ENCODE measurements at regions not wholly inside any gene's neighbourhood (a gene's known extent, or its start where the extent isn't known, plus 50 kb on each side); places are given as distances from the start of the nearest gene placed in this dataset.

DNA sequence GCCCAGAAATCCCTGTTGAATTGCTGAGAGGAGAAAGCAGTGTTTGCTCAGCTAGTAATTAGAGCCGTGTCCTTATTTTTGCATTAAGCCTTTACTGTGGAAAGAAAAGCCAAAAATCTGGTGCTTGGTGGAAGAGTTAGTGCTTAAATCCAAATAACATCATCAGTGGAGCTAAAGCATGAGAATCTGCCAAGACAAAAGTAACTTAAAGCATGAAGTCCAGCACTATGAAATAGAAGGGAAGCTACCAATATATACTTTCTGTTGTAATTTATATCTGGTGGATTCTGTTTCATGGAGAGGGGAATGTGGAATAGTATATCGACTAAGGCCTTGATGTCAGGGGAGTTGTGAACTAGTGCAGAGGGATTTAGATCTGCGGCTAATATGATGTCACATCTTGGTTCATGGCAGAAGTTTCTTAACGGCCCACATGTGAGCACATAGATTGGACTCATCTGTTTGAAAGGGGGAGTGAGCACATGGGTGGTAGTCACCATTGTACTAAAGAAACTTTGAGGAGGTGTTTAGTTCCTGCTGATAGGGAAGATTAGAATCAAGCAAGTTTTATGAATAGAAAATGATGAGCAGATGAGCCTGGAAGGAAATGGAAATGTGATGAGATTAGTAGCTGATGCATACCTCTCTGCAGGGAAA lies 224.4 kb upstream of the MTNR1B start:
- H2BK12ac ChIP-seq (ENCODE audit: low read depth, low read length), result no peak overlapping the region
- no peaks in the 10 kb centered on the region for H3K4me1 ChIP-seq (replicated peaks in 1 of 4; ENCODE audit: control insufficient read depth in 3 of 4, insufficient read depth in 4 of 4, low read length in 3 of 4)
- no peaks in the 10 kb centered on the region for H3K23me2 ChIP-seq (ENCODE audit: low read depth, low read length)
- H3K9ac ChIP-seq (replicated peaks in 1 of 4; ENCODE audit: extremely low read depth in 1 of 4, low read depth in 3 of 4, low read length in 3 of 4), result no peak overlapping the region
- H2BK5ac ChIP-seq (ENCODE audit: low read depth, low read length), result no peak overlapping the region
- no peaks in the 10 kb centered on the region for H3K79me1 ChIP-seq (ENCODE audit: low read depth, low read length)
- CTCF ChIA-PET (ENCODE audit: partially characterized antibody), result interaction anchor here (1.1 to 2.2 kb wide), 2 partner anchors 9 to 36 kb away, joined by 3 to 7 read pairs; no protein-coding TSS in a partner anchor
- no peak overlapping the region for H4K5ac ChIP-seq (ENCODE audit: insufficient read length, low read depth, low read length)
- no peak overlapping the region for H3K23ac ChIP-seq (ENCODE audit: insufficient read length)
- H2BK120ac ChIP-seq (replicated peaks; ENCODE audit: low read depth, low read length), result no peak overlapping the region
- H3K4me3 ChIP-seq (ENCODE audit: extremely low read depth in 1 of 4, insufficient read depth in 2 of 4, low read depth in 3 of 4, low read length in 4 of 4), result no peak overlapping the region
- DNase-seq (ENCODE audit: low read depth in 1 of 2, low spot score in 2 of 2) (no peak), FAIRE-seq (no peak)
- H3K27me3 ChIP-seq (replicated peaks in 1 of 4; ENCODE audit: control insufficient read depth in 3 of 4, extremely low read depth in 1 of 4, insufficient read depth in 3 of 4, low read length in 3 of 4), result no peaks in the 10 kb centered on the region
- no peak overlapping the region for H2AFZ ChIP-seq (ENCODE audit: low read length)
- H3K56ac ChIP-seq (replicated peaks; ENCODE audit: insufficient read length, low read depth, low read length), result no peak overlapping the region
- no peak overlapping the region for H3K18ac ChIP-seq (ENCODE audit: extremely low read depth, low read length)
- H4K20me1 ChIP-seq (replicated peaks in 1 of 2; ENCODE audit: control insufficient read depth in 1 of 2, insufficient read depth in 2 of 2, low read length in 2 of 2), result no peaks in the 10 kb centered on the region
- H2AK5ac ChIP-seq (ENCODE audit: low read depth, low read length), result no peak overlapping the region
- POLR2A ChIA-PET (ENCODE audit: partially characterized antibody), result no interaction called here
- H3K27ac ChIP-seq (ENCODE audit: low read depth, low read length), result no peak overlapping the region
- H3K79me2 ChIP-seq (ENCODE audit: control insufficient read depth in 1 of 2, insufficient read depth in 2 of 2, low read length in 2 of 2), result no peaks in the 10 kb centered on the region
- H3K9me3 ChIP-seq (ENCODE audit: insufficient read depth in 2 of 2, low read depth in 1 of 2, low read length in 1 of 2), result peaks cover 5 to 8% of the 10 kb centered on the region in 2 experiments; a peak in 2 of 4 replicates
- no peak overlapping the region for H2BK20ac ChIP-seq (ENCODE audit: low read length)
- H4K91ac ChIP-seq (replicated peaks; ENCODE audit: insufficient read length, low read length), result no peak overlapping the region
- WGBS, 2 experiments (ENCODE audit: extremely low coverage in 1 of 2, insufficient coverage in 1 of 2, insufficient read length in 1 of 2, insufficient replicate concordance in 2 of 2, low coverage in 1 of 2, low lambda C conversion rate in 2 of 2, missing lambda C conversion rate in 1 of 2), result 88% methylated on average over 4 of the region's 4 CpGs; no CpG with 5 or more reads in 1 of the 2 experiments
- no peak overlapping the region for H3K14ac ChIP-seq (ENCODE audit: insufficient read length)
- no peak overlapping the region for H2BK15ac ChIP-seq (ENCODE audit: low read length)
- H4K8ac ChIP-seq (ENCODE audit: extremely low read depth, insufficient read depth, low read length), result no peak overlapping the region
- H3K36me3 ChIP-seq (ENCODE audit: control insufficient read depth in 2 of 4, insufficient read depth in 4 of 4, low read length in 3 of 4), result no peaks in the 10 kb centered on the region
- no peak overlapping the region for H3K4me2 ChIP-seq (ENCODE audit: insufficient read depth in 1 of 2, low read depth in 2 of 2, low read length in 2 of 2)
- no peak overlapping the region for H3K4ac ChIP-seq (replicated peaks; ENCODE audit: insufficient read length, low read depth, low read length)
- TF ChIP-seq TAF7 (optimal IDR thresholded peaks at IDR 0.05; ENCODE audit: borderline replicate concordance, low read depth, low read length) (no peak), POLR2A (IDR thresholded peaks at IDR 0.05; ENCODE audit: control extremely low read depth in 1 of 2, low read depth in 2 of 2, low read length in 2 of 2) (no peak), EP300 (IDR thresholded peaks at IDR 0.05; ENCODE audit: borderline replicate concordance in 1 of 2, low read depth in 2 of 2, low read length in 2 of 2) (no peak), JUN (IDR thresholded peaks at IDR 0.05; ENCODE audit: low read depth, low read length) (no peak), RXRA (IDR thresholded peaks at IDR 0.05; ENCODE audit: insufficient read depth, low read depth, low read length) (no peak), SIRT6 (IDR thresholded peaks at IDR 0.05; ENCODE audit: low read length) (no peak), YY1 (IDR thresholded peaks at IDR 0.05; ENCODE audit: low read depth, low read length) (no peak), SRF (IDR thresholded peaks at IDR 0.05; ENCODE audit: low read depth, low read length) (no peak), MAFK (IDR thresholded peaks at IDR 0.05; ENCODE audit: low read depth, low read length) (no peak), SIX5 (IDR thresholded peaks at IDR 0.05; ENCODE audit: low read depth, low read length) (no peak), BCL11A (IDR thresholded peaks at IDR 0.05; ENCODE audit: low read depth in 2 of 2, low read length in 2 of 2) (no peak), TEAD4 (IDR thresholded peaks at IDR 0.05; ENCODE audit: low read depth, low read length) (no peak), SIN3A (conservative IDR thresholded peaks at IDR 0.05 in 1 of 2, IDR thresholded peaks at IDR 0.05 in 1 of 2; ENCODE audit: low read depth in 1 of 2, low read length in 2 of 2) (no peak), CEBPB (IDR thresholded peaks at IDR 0.05; ENCODE audit: low read depth, low read length) (no peak), BACH1 (IDR thresholded peaks at IDR 0.05; ENCODE audit: low read length) (no peak)
